ENCODE measurements at regions not wholly inside any gene's neighbourhood (a gene's known extent, or its start where the extent isn't known, plus 50 kb on each side); places are given as distances from the start of the nearest gene placed in this dataset.
"Not testable (repeated sequence)": the region's sequence is repeated elsewhere in the genome, so short reads cannot be mapped to it uniquely, and the experiment has no call there.

- Histone ChIP-seq H3K27ac (no peak overlapping the region), H2AFZ (no peak overlapping the region), H4K20me1 (ENCODE audit: insufficient read depth) (no peaks in the 10 kb centered on the region), H3K79me2 (ENCODE audit: low read depth) (no peaks in the 10 kb centered on the region), H3K4me1 (replicated peaks; ENCODE audit: insufficient read depth) (no peaks in the 10 kb centered on the region), H3K27me3 (ENCODE audit: insufficient read depth, low read depth) (no peaks in the 10 kb centered on the region), H3K9me2 (ENCODE audit: insufficient read depth) (no peaks in the 10 kb centered on the region), H3K4me3 (no peak overlapping the region), H3K4me2 (no peak overlapping the region), H3K36me3 (ENCODE audit: low read depth) (no peaks in the 10 kb centered on the region), H3F3A (ENCODE audit: insufficient read depth, low read depth) (no peaks in the 10 kb centered on the region), H3K9me3 (ENCODE audit: insufficient read depth, low read depth) (no peaks in the 10 kb centered on the region)
- BruUV-seq (replicated peaks): no TSS peak
- no peak for DNase-seq
- CTCF ChIA-PET: no interaction called here
- POLR2A ChIA-PET (ENCODE audit: unreplicated experiment): no interaction called here
- intact Hi-C loops (cut with micrococcal nuclease; ENCODE audit: unreplicated experiment): no loop called here
- TF ChIP-seq, protein P1, sequence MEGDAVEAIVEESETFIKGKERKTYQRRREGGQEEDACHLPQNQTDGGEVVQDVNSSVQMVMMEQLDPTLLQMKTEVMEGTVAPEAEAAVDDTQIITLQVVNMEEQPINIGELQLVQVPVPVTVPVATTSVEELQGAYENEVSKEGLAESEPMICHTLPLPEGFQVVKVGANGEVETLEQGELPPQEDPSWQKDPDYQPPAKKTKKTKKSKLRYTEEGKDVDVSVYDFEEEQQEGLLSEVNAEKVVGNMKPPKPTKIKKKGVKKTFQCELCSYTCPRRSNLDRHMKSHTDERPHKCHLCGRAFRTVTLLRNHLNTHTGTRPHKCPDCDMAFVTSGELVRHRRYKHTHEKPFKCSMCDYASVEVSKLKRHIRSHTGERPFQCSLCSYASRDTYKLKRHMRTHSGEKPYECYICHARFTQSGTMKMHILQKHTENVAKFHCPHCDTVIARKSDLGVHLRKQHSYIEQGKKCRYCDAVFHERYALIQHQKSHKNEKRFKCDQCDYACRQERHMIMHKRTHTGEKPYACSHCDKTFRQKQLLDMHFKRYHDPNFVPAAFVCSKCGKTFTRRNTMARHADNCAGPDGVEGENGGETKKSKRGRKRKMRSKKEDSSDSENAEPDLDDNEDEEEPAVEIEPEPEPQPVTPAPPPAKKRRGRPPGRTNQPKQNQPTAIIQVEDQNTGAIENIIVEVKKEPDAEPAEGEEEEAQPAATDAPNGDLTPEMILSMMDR (conservative IDR thresholded peaks at IDR 0.05): no peak
- no peak for TF ChIP-seq EZH2 (IDR thresholded peaks at IDR 0.05; ENCODE audit: low read depth)
Observed at GRCh38 chrX:127405946-127406345, 586.4 kb downstream of the PRR32 start.

- no peak for TF ChIP-seq EZH2 (IDR thresholded peaks at IDR 0.05; ENCODE audit: low read depth)
- Histone ChIP-seq H4K20me1 (ENCODE audit: insufficient read depth) (no peaks in the 10 kb centered on the region), H3F3A (ENCODE audit: insufficient read depth, low read depth) (no peaks in the 10 kb centered on the region), H3K4me1 (replicated peaks; ENCODE audit: insufficient read depth) (no peaks in the 10 kb centered on the region), H2AFZ (no peak overlapping the region), H3K9me3 (ENCODE audit: insufficient read depth, low read depth) (no peaks in the 10 kb centered on the region), H3K36me3 (ENCODE audit: low read depth) (no peaks in the 10 kb centered on the region), H3K27me3 (ENCODE audit: insufficient read depth, low read depth) (no peaks in the 10 kb centered on the region), H3K79me2 (ENCODE audit: low read depth) (no peaks in the 10 kb centered on the region), H3K4me3 (no peak overlapping the region), H3K9me2 (ENCODE audit: insufficient read depth) (no peaks in the 10 kb centered on the region), H3K4me2 (no peak overlapping the region), H3K27ac (no peak overlapping the region)
- no TSS peak for BruUV-seq (replicated peaks)
- intact Hi-C loops (cut with micrococcal nuclease; ENCODE audit: unreplicated experiment): no loop called here
- ChIA-PET CTCF (no interaction called here), POLR2A (ENCODE audit: unreplicated experiment) (no interaction called here)
- DNase-seq: no peak
Observed at GRCh38 chrX:127404161-127404560, 584.6 kb downstream of the PRR32 start.

- H3K4me3 ChIP-seq; H3K27me3 ChIP-seq (ENCODE audit: insufficient read depth, low read depth); H3K36me3 ChIP-seq (ENCODE audit: low read depth); H3K27ac ChIP-seq; H4K20me1 ChIP-seq (ENCODE audit: insufficient read depth); POLR2A ChIA-PET (ENCODE audit: unreplicated experiment); H3F3A ChIP-seq (ENCODE audit: insufficient read depth, low read depth); CTCF ChIA-PET; intact Hi-C loops (cut with micrococcal nuclease; ENCODE audit: unreplicated experiment); H3K9me2 ChIP-seq (ENCODE audit: insufficient read depth); H3K9me3 ChIP-seq (ENCODE audit: insufficient read depth, low read depth); H3K4me1 ChIP-seq (replicated peaks; ENCODE audit: insufficient read depth); H3K79me2 ChIP-seq (ENCODE audit: low read depth); DNase-seq; H2AFZ ChIP-seq; H3K4me2 ChIP-seq; BruUV-seq (replicated peaks): not testable (repeated sequence)
Observed at GRCh38 chrX:127400231-127400630, 580.7 kb downstream of the PRR32 start.

GRCh38 chrX:127390316-127390715 is 570.8 kb downstream of the PRR32 start:
- ChIA-PET CTCF (no interaction called here), POLR2A (ENCODE audit: unreplicated experiment) (no interaction called here)
- TF ChIP-seq, protein P1 (conservative IDR thresholded peaks at IDR 0.05): no peak
- no peak for TF ChIP-seq EZH2 (IDR thresholded peaks at IDR 0.05; ENCODE audit: low read depth)
- Histone ChIP-seq H3K27ac (no peak overlapping the region), H3K4me1 (replicated peaks; ENCODE audit: insufficient read depth) (no peaks in the 10 kb centered on the region), H3K4me2 (no peak overlapping the region), H4K20me1 (ENCODE audit: insufficient read depth) (no peaks in the 10 kb centered on the region), H2AFZ (no peak overlapping the region), H3K9me2 (ENCODE audit: insufficient read depth) (no peaks in the 10 kb centered on the region), H3K27me3 (ENCODE audit: insufficient read depth, low read depth) (no peaks in the 10 kb centered on the region), H3K36me3 (ENCODE audit: low read depth) (no peaks in the 10 kb centered on the region), H3K9me3 (ENCODE audit: insufficient read depth, low read depth) (no peaks in the 10 kb centered on the region), H3K4me3 (no peak overlapping the region), H3K79me2 (ENCODE audit: low read depth) (no peaks in the 10 kb centered on the region), H3F3A (ENCODE audit: insufficient read depth, low read depth) (0 out of 2 replicates have a peak, but pooled peaks cover 2% of the 10 kb centered on the region)
- DNase-seq: no peak
- BruUV-seq (replicated peaks): no TSS peak
- intact Hi-C loops (cut with micrococcal nuclease; ENCODE audit: unreplicated experiment): no loop called here
